Natural killer cell (primary cell): ENCODE measurements at regions not wholly inside any gene's neighbourhood (a gene's known extent, or its start where the extent isn't known, plus 50 kb on each side); places are given as distances from the start of the nearest gene placed in this dataset.

ENCODE experiments used
- ATAC-seq, 3 donors: fragments of 150-1000 bp in 2 of 3; fragments of 200-7000 bp in 1 of 3; cut with Tn5 transposase; 1 replicate in 1 of 3; 2 replicates in 2 of 3; pipeline ENCODE4 v1.10.0; 2021; ENCODE audit warnings: mild to moderate bottlenecking in 2 of 3, moderate library complexity in 2 of 3
- DNase-seq, 2 donors: peaks; one replicate each; pipeline versions ENCODE4 v3.0.0 to v3.0.0-alpha.2; 2013 to 2021; ENCODE audit warnings: mixed read lengths in 1 of 2
- H3K27ac ChIP-seq: one replicate; pipeline ENCODE4 v1.5.1; 2013; ENCODE audit warnings: mild to moderate bottlenecking, low read length
- H3K27me3 ChIP-seq: one replicate; pipeline ENCODE4 v1.6.1; 2013; ENCODE audit warnings: low read length; ENCODE audit not compliant: control insufficient read depth, insufficient read depth
- H3K36me3 ChIP-seq: one replicate; pipeline ENCODE4 v1.6.1; 2013; ENCODE audit warnings: low read length; ENCODE audit not compliant: control insufficient read depth, insufficient read depth
- H3K4me1 ChIP-seq: one replicate; pipeline ENCODE4 v1.6.1; 2013; ENCODE audit warnings: low read length; ENCODE audit not compliant: control insufficient read depth, insufficient read depth
- H3K4me3 ChIP-seq: one replicate; pipeline ENCODE4 v1.5.1; 2013; ENCODE audit warnings: low read length
- H3K9me3 ChIP-seq: one replicate; pipeline ENCODE4 v1.6.1; 2013; ENCODE audit warnings: low read length; ENCODE audit not compliant: control insufficient read depth, insufficient read depth
- H3K27ac Mint-ChIP-seq, 2 donors: one replicate each; pipeline ENCODE4 v1.8.0; 2022; ENCODE audit warnings: mild to moderate bottlenecking in 2 of 2, mixed read lengths in 2 of 2, moderate library complexity in 1 of 2
- H3K27me3 Mint-ChIP-seq, 2 donors: one replicate each; pipeline ENCODE4 v1.8.0; 2022; ENCODE audit warnings: low read depth in 2 of 2, mixed read lengths in 2 of 2
- H3K36me3 Mint-ChIP-seq: one replicate; pipeline ENCODE4 v1.8.0; 2022; ENCODE audit warnings: mixed read lengths
- H3K4me1 Mint-ChIP-seq, 2 donors: one replicate each; pipeline ENCODE4 v1.8.0; 2022; ENCODE audit warnings: mixed read lengths in 2 of 2
- H3K4me3 Mint-ChIP-seq: one replicate; pipeline ENCODE4 v1.8.0; 2022; ENCODE audit warnings: mild to moderate bottlenecking, moderate library complexity, mixed read lengths
- H3K9me3 Mint-ChIP-seq, 2 donors: one replicate each; pipeline ENCODE4 v1.8.0; 2022; ENCODE audit warnings: mixed read lengths in 2 of 2
- CTCF ChIP-seq: fragments of 200-600 bp; IDR thresholded peaks from one replicate; pipeline ENCODE4 v1.8.0; 2022; ENCODE audit warnings: antibody characterized with exemption
- WGBS: methylation state at CpG from one replicate; pipeline ENCODE4 v1.1.7; 2013; ENCODE audit warnings: missing lambda C conversion rate; ENCODE audit not compliant: insufficient coverage; 5-methylcytosine and 5-hydroxymethylcytosine counted together
- intact Hi-C: fragments of 100-400 bp; cut with micrococcal nuclease; formaldehyde crosslinking; loops from one replicate; pipeline ENCODE4 v1.14.2; 2022

- ATAC-seq = no peak
- 73% methylated on average over 4 of the region's 5 CpGs for WGBS
- no peaks in the 10 kb centered on the region for H3K4me1 Mint-ChIP-seq
Measured at GRCh38 chr6:47126647-47127391, 84.7 kb upstream of the ADGRF1 start.

GRCh38 chr6:47118611-47119010, 76.5 kb upstream of the ADGRF1 start:
- H3K27me3 ChIP-seq = no peaks in the 10 kb centered on the region
- H3K4me3 Mint-ChIP-seq = no peak overlapping the region
- H3K4me1 ChIP-seq = no peaks in the 10 kb centered on the region
- no peak overlapping the region for H3K4me3 ChIP-seq
- H3K36me3 Mint-ChIP-seq = no peaks in the 10 kb centered on the region
- no peak for TF ChIP-seq CTCF
- DNase-seq (no peak), ATAC-seq (no peak)
- H3K27ac ChIP-seq = no peak overlapping the region
- H3K27me3 Mint-ChIP-seq = peaks cover 3 to 7% of the 10 kb centered on the region in 2 donors
- H3K4me1 Mint-ChIP-seq = no peaks in the 10 kb centered on the region
- intact Hi-C loops = no loop called here
- no peaks in the 10 kb centered on the region for H3K9me3 ChIP-seq
- H3K27ac Mint-ChIP-seq = no peak overlapping the region
- H3K36me3 ChIP-seq = no peaks in the 10 kb centered on the region
- no peaks in the 10 kb centered on the region for H3K9me3 Mint-ChIP-seq

More at GRCh38 chr6:47126647-47127391, 84.7 kb upstream of the ADGRF1 start:
- no peak overlapping the region for H3K27ac Mint-ChIP-seq
- no peaks in the 10 kb centered on the region for H3K9me3 ChIP-seq
- no peaks in the 10 kb centered on the region for H3K4me1 ChIP-seq
- H3K4me3 Mint-ChIP-seq = no peak overlapping the region
- no peaks in the 10 kb centered on the region for H3K36me3 ChIP-seq
- no peaks in the 10 kb centered on the region for H3K27me3 ChIP-seq
- TF ChIP-seq CTCF = no peak
- DNase-seq = no peak
- no peaks in the 10 kb centered on the region for H3K9me3 Mint-ChIP-seq
- peaks cover 0 to 2% of the 10 kb centered on the region in 2 donors for H3K27me3 Mint-ChIP-seq
- intact Hi-C loops = no loop called here
- no peak overlapping the region for H3K27ac ChIP-seq
- H3K36me3 Mint-ChIP-seq = no peaks in the 10 kb centered on the region
- H3K4me3 ChIP-seq = no peak overlapping the region

GRCh38 chr6:47117314-47117713, 75.2 kb upstream of the ADGRF1 start:
- no peaks in the 10 kb centered on the region for H3K9me3 Mint-ChIP-seq
- Histone ChIP-seq H3K4me3 (no peak overlapping the region), H3K36me3 (no peaks in the 10 kb centered on the region), H3K9me3 (no peaks in the 10 kb centered on the region), H3K4me1 (no peaks in the 10 kb centered on the region), H3K27me3 (no peaks in the 10 kb centered on the region), H3K27ac (no peak overlapping the region)
- H3K36me3 Mint-ChIP-seq = no peaks in the 10 kb centered on the region
- no peaks in the 10 kb centered on the region for H3K4me1 Mint-ChIP-seq
- ATAC-seq (no peak), DNase-seq (no peak)
- intact Hi-C loops = no loop called here
- peaks cover 3 to 7% of the 10 kb centered on the region in 2 donors for H3K27me3 Mint-ChIP-seq
- WGBS = 87% methylated on average over 5 of the region's 5 CpGs
- no peak overlapping the region for H3K27ac Mint-ChIP-seq
- TF ChIP-seq CTCF = no peak
- no peak overlapping the region for H3K4me3 Mint-ChIP-seq

GRCh38 chr6:47116606-47117005, 74.5 kb upstream of the ADGRF1 start:
- Histone ChIP-seq H3K9me3 (no peaks in the 10 kb centered on the region), H3K27me3 (no peaks in the 10 kb centered on the region), H3K36me3 (no peaks in the 10 kb centered on the region), H3K27ac (no peak overlapping the region), H3K4me3 (no peak overlapping the region), H3K4me1 (no peaks in the 10 kb centered on the region)
- H3K4me1 Mint-ChIP-seq = no peaks in the 10 kb centered on the region
- no peak for ATAC-seq
- DNase-seq = no peak
- no peak for TF ChIP-seq CTCF
- H3K9me3 Mint-ChIP-seq = no peaks in the 10 kb centered on the region
- H3K4me3 Mint-ChIP-seq = no peak overlapping the region
- intact Hi-C loops = no loop called here
- peaks cover 3 to 7% of the 10 kb centered on the region in 2 donors for H3K27me3 Mint-ChIP-seq
- no peak overlapping the region for H3K27ac Mint-ChIP-seq
- H3K36me3 Mint-ChIP-seq = no peaks in the 10 kb centered on the region
- WGBS = 91% methylated on average over 5 of the region's 6 CpGs
